SK-N-MC (cell line): ENCODE measurements at regions not wholly inside any gene's neighbourhood (a gene's known extent, or its start where the extent isn't known, plus 50 kb on each side); places are given as distances from the start of the nearest gene placed in this dataset.

Source experiments
- EZH2 ChIP-seq: fragments of 200-600 bp; sonication (generic); IDR thresholded peaks from one replicate; pipeline ENCODE4 v1.6.1; 2017; ENCODE audit warnings: antibody characterized with exemption
- FOXP2 ChIP-seq: optimal IDR thresholded peaks from 2 replicates; pipeline ENCODE3; 2011; ENCODE audit warnings: mild to moderate bottlenecking, moderate library complexity; ENCODE audit not compliant: insufficient read depth; ENCODE audit errors: extremely low read length, control extremely low read depth
- POLR2AphosphoS5 ChIP-seq: IDR thresholded peaks from 2 replicates; pipeline ENCODE4 v1.6.1; 2012; ENCODE audit warnings: mild to moderate bottlenecking, low read depth, low read length, borderline replicate concordance

- no peak for TF ChIP-seq EZH2
- no peak for TF ChIP-seq POLR2AphosphoS5
- no peak for TF ChIP-seq FOXP2
Observed at GRCh38 chr5:125455041-125455440, 708.6 kb upstream of the ZNF608 start.
